DND-41 (cell line): ENCODE measurements at regions not wholly inside any gene's neighbourhood (a gene's known extent, or its start where the extent isn't known, plus 50 kb on each side); places are given as distances from the start of the nearest gene placed in this dataset.

Source experiments
- CTCF ChIP-seq: IDR thresholded peaks from 2 replicates; pipeline ENCODE4 v1.5.1; 2012; ENCODE audit warnings: borderline replicate concordance, low read length, moderate library complexity, mild to moderate bottlenecking; ENCODE audit not compliant: poor library complexity, severe bottlenecking; ENCODE audit errors: extremely low read depth
- EZH2 ChIP-seq: IDR thresholded peaks from 3 replicates; pipeline ENCODE4 v1.6.1; 2012; ENCODE audit warnings: borderline replicate concordance, low read depth, mild to moderate bottlenecking, moderate library complexity, low read length, inconsistent platforms; ENCODE audit not compliant: severe bottlenecking

- TF ChIP-seq CTCF (no peak), EZH2 (no peak)
Measured at GRCh38 chr6:8839626-8840025, 404.3 kb upstream of the SLC35B3 start.
